Epithelial cell of proximal tubule (primary cell): ENCODE measurements at regions not wholly inside any gene's neighbourhood (a gene's known extent, or its start where the extent isn't known, plus 50 kb on each side); places are given as distances from the start of the nearest gene placed in this dataset.

Experiments
- DNase-seq: peaks from one replicate; pipeline ENCODE4 v3.0.0-alpha.2; 2011; ENCODE audit warnings: low read depth
- H3K4me3 ChIP-seq: 2 replicates; pipeline ENCODE4 v1.5.1; 2011; ENCODE audit warnings: low read depth, mild to moderate bottlenecking, low read length
- CTCF ChIP-seq: conservative IDR thresholded peaks from 2 replicates; pipeline ENCODE4 v1.5.1; 2012; ENCODE audit warnings: low read depth, mild to moderate bottlenecking, low read length

GRCh38 chr12:102781117-102781516, 135.9 kb downstream of the PAH start:
- no peak for TF ChIP-seq CTCF
- no peak overlapping the region for H3K4me3 ChIP-seq
- DNase-seq = no peak

GRCh38 chr12:102776041-102776440, 141.0 kb downstream of the PAH start:
- H3K4me3 ChIP-seq = no peak overlapping the region
- DNase-seq = no peak
- TF ChIP-seq CTCF = no peak

- peak; percentile 85 for TF ChIP-seq CTCF
- DNase-seq = peak; percentile 3
- no peak overlapping the region for H3K4me3 ChIP-seq
These were observed 147.6 kb downstream of the PAH start for GRCh38 chr12:102769323-102769916.

- TF ChIP-seq CTCF = no peak
These were observed 150.1 kb downstream of the PAH start for GRCh38 chr12:102766961-102767360.

GRCh38 chr12:102765736-102766135, 151.3 kb downstream of the PAH start:
- DNase-seq = no peak
- no peak for TF ChIP-seq CTCF
- H3K4me3 ChIP-seq = no peak overlapping the region

More at GRCh38 chr12:102766961-102767360, 150.1 kb downstream of the PAH start:
- DNase-seq = no peak
- no peak overlapping the region for H3K4me3 ChIP-seq

- no peak overlapping the region for H3K4me3 ChIP-seq
- no peak for DNase-seq
- TF ChIP-seq CTCF = no peak
These were observed 153.6 kb downstream of the PAH start for GRCh38 chr12:102763471-102763870.

GRCh38 chr12:102763061-102763460, 154.0 kb downstream of the PAH start:
- TF ChIP-seq CTCF = no peak
- no peak overlapping the region for H3K4me3 ChIP-seq
- no peak for DNase-seq
